ENCODE measurements at regions not wholly inside any gene's neighbourhood (a gene's known extent, or its start where the extent isn't known, plus 50 kb on each side); places are given as distances from the start of the nearest gene placed in this dataset.

DNA sequence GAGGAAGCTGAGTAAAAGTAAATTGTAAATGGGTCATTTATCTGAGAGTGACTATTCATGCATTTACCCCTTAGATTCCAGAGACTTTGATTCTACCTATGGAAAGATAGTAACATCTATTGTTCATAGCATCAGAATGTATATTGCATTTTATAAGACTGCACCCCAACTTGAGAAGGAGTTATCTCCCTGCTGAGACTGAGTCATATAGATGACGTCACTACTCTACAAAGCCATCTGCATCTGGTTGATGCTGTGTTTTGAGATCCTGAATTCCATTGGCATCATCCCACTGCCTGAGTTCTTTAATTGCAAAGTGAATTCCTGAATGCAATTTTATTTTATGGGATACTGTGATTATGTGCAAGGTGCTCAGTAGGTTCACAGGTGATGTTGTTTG is 444.0 kb upstream of the SLC35B3 start:
- TF ChIP-seq CTCF (IDR thresholded peaks at IDR 0.05) (no peak), POLR2A (IDR thresholded peaks at IDR 0.05) (no peak)

Measured in uterus (tissue), 2 donors.